H1 (cell line): ENCODE measurements at regions not wholly inside any gene's neighbourhood (a gene's known extent, or its start where the extent isn't known, plus 50 kb on each side); places are given as distances from the start of the nearest gene placed in this dataset.

Experiments used
- CEBPB ChIP-seq: IDR thresholded peaks from 2 replicates; pipeline ENCODE4 v1.6.1; 2012; ENCODE audit warnings: low read depth, low read length
- CHD1 ChIP-seq: IDR thresholded peaks from 2 replicates; pipeline ENCODE4 v1.6.1; 2012; ENCODE audit warnings: low read depth, low read length, improper control_type of control experiment
- JUN ChIP-seq: IDR thresholded peaks from 2 replicates; pipeline ENCODE4 v1.6.1; 2011; ENCODE audit warnings: low read depth, mild to moderate bottlenecking, improper control_type of control experiment, low read length
- NRF1 ChIP-seq: IDR thresholded peaks from 2 replicates; pipeline ENCODE4 v1.6.1; 2011; ENCODE audit warnings: mild to moderate bottlenecking, low read depth, low read length, improper control_type of control experiment
- POLR2A ChIP-seq, 2 experiments: IDR thresholded peaks; 1 replicate in 1 of 2; 2 replicates in 1 of 2; pipeline ENCODE4 v1.6.1; 2011; ENCODE audit warnings: low read depth in 2 of 2, low read length in 2 of 2, mild to moderate bottlenecking in 2 of 2; ENCODE audit errors: control extremely low read depth in 1 of 2
- SIN3A ChIP-seq, 2 experiments: IDR thresholded peaks in 1 of 2; conservative IDR thresholded peaks in 1 of 2; 2 replicates each; pipeline ENCODE4 v1.6.1; 2011 to 2012; ENCODE audit warnings: low read length in 2 of 2, improper control_type of control experiment in 1 of 2, low read depth in 1 of 2, mild to moderate bottlenecking in 1 of 2
- TF ChIP-seq, protein P1 (sequence below), 3 experiments: IDR thresholded peaks; 1 replicate in 2 of 3; 2 replicates in 1 of 3; pipeline versions ENCODE4 v1.5.1 to v1.6.1; 2011; ENCODE audit warnings: low read length in 3 of 3, mild to moderate bottlenecking in 3 of 3, inconsistent platforms in 2 of 3, low read depth in 1 of 3, moderate library complexity in 1 of 3; ENCODE audit not compliant: insufficient read depth in 1 of 3; ENCODE audit errors: control extremely low read depth in 1 of 3

DNA sequence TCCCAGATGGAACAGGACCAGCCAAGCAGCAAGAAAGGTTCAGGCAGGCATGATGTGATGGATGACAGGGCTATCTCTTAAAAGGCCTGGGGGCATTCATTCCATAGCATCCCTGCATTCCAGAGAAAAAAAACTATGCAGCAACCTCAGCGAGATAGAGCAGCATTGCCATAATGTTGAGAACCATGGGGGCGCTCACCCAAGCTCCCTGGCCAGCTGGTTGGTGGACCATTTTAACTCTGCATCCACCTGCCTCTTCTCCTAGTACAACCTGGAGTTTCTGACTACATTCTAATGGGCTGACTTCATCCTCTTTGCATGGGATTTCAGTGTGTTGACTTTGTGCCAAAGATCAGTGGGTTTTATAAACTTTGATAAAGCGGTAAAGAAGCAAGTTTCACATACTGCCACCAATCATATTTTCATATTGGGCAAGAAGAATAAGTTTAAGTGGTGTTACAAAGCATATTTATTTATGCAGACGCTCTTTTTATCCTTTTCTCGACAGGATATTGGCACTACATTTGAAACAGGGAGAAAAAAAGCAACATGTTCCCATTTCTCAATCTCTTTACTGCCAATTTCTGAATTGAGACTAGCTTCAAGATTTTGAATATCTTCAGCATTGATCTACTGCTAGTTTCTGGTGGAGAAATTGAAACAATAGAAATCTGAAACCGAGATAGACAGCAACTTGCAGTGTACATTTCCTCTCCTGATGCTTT, 378.3 kb upstream of the WWC1 start:
- TF ChIP-seq CHD1 (no peak), POLR2A (IDR thresholded peaks at IDR 0.05; ENCODE audit: control extremely low read depth in 1 of 2, low read depth in 2 of 2, low read length in 2 of 2) (no peak), NRF1 (no peak), CEBPB (no peak), SIN3A (conservative IDR thresholded peaks at IDR 0.05 in 1 of 2, IDR thresholded peaks at IDR 0.05 in 1 of 2; ENCODE audit: low read depth in 1 of 2, low read length in 2 of 2) (no peak), JUN (no peak)
- TF ChIP-seq, protein P1, sequence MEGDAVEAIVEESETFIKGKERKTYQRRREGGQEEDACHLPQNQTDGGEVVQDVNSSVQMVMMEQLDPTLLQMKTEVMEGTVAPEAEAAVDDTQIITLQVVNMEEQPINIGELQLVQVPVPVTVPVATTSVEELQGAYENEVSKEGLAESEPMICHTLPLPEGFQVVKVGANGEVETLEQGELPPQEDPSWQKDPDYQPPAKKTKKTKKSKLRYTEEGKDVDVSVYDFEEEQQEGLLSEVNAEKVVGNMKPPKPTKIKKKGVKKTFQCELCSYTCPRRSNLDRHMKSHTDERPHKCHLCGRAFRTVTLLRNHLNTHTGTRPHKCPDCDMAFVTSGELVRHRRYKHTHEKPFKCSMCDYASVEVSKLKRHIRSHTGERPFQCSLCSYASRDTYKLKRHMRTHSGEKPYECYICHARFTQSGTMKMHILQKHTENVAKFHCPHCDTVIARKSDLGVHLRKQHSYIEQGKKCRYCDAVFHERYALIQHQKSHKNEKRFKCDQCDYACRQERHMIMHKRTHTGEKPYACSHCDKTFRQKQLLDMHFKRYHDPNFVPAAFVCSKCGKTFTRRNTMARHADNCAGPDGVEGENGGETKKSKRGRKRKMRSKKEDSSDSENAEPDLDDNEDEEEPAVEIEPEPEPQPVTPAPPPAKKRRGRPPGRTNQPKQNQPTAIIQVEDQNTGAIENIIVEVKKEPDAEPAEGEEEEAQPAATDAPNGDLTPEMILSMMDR (IDR thresholded peaks at IDR 0.05; ENCODE audit: control extremely low read depth in 1 of 3, insufficient read depth in 1 of 3, low read depth in 1 of 3, low read length in 3 of 3), result no peak
